ENCODE measurements at regions not wholly inside any gene's neighbourhood (a gene's known extent, or its start where the extent isn't known, plus 50 kb on each side); places are given as distances from the start of the nearest gene placed in this dataset.

GRCh38 chr5:40376566-40376965 lies 303.1 kb upstream of the PTGER4 start:
- in situ Hi-C loops (cut with HindIII; ENCODE audit: low sequenced_read_pairs) = no loop called here
- DNase-seq (ENCODE audit: low read depth) = no peak
- H3K4me3 ChIP-seq (ENCODE audit: low read depth, low read length) = no peak overlapping the region
- TF ChIP-seq, protein P1, sequence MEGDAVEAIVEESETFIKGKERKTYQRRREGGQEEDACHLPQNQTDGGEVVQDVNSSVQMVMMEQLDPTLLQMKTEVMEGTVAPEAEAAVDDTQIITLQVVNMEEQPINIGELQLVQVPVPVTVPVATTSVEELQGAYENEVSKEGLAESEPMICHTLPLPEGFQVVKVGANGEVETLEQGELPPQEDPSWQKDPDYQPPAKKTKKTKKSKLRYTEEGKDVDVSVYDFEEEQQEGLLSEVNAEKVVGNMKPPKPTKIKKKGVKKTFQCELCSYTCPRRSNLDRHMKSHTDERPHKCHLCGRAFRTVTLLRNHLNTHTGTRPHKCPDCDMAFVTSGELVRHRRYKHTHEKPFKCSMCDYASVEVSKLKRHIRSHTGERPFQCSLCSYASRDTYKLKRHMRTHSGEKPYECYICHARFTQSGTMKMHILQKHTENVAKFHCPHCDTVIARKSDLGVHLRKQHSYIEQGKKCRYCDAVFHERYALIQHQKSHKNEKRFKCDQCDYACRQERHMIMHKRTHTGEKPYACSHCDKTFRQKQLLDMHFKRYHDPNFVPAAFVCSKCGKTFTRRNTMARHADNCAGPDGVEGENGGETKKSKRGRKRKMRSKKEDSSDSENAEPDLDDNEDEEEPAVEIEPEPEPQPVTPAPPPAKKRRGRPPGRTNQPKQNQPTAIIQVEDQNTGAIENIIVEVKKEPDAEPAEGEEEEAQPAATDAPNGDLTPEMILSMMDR (IDR thresholded peaks at IDR 0.05; ENCODE audit: low read depth, low read length, missing control alignments) = no peak

DNA sequence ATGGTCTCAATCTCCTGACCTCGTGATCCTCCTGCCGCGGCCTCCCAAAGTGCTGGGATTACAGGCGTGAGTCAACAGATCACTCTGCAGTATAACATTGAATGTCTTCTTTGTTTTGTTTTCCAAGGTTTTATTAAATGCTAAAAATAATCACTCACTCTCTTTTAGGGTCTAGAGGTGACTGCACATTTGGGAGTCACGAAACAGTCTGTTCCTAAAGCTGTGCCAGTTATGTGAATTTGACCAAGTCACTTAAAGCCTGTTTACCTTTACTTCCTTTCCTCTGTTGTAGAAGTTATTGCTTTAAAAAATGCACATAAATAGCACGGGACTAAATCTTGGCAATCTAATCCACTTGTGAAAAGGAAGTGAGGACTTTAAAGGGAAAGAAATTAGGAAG lies 304.9 kb upstream of the PTGER4 start:
- TF ChIP-seq, protein P1 (IDR thresholded peaks at IDR 0.05; ENCODE audit: low read depth, low read length, missing control alignments) = no peak
- in situ Hi-C loops (cut with HindIII; ENCODE audit: low sequenced_read_pairs) = no loop called here
- DNase-seq (ENCODE audit: low read depth) = no peak
- no peak overlapping the region for H3K4me3 ChIP-seq (ENCODE audit: low read depth, low read length)

- in situ Hi-C loops (cut with HindIII; ENCODE audit: low sequenced_read_pairs) = no loop called here
- TF ChIP-seq, protein P1 (IDR thresholded peaks at IDR 0.05; ENCODE audit: low read depth, low read length, missing control alignments) = no peak
- no peak for DNase-seq (ENCODE audit: low read depth)
- no peak overlapping the region for H3K4me3 ChIP-seq (ENCODE audit: low read depth, low read length)
These were observed 311.5 kb upstream of the PTGER4 start for GRCh38 chr5:40368200-40368599.

DNA sequence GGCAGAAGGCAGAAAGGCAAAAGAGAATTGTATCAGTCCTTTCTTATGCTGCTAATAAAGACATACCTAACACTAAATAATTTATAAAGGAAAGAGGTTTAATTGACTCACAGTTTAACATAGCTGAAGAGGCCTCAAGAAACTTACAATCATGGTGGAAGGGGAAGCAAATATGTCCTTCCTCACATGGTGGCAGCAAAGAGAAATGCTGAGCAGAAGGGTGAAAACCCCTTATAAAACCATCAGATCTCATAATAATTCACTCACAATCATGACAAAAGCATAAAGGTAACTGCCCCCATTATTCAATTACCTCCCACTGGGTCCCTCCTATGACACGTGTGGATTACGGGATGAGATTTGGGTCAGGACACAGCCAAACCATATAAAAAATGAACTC lies 312.5 kb upstream of the PTGER4 start:
- H3K4me3 ChIP-seq (ENCODE audit: low read depth, low read length) = no peak overlapping the region
- in situ Hi-C loops (cut with HindIII; ENCODE audit: low sequenced_read_pairs) = no loop called here
- DNase-seq (ENCODE audit: low read depth) = no peak
- TF ChIP-seq, protein P1 (IDR thresholded peaks at IDR 0.05; ENCODE audit: low read depth, low read length, missing control alignments) = no peak

DNA sequence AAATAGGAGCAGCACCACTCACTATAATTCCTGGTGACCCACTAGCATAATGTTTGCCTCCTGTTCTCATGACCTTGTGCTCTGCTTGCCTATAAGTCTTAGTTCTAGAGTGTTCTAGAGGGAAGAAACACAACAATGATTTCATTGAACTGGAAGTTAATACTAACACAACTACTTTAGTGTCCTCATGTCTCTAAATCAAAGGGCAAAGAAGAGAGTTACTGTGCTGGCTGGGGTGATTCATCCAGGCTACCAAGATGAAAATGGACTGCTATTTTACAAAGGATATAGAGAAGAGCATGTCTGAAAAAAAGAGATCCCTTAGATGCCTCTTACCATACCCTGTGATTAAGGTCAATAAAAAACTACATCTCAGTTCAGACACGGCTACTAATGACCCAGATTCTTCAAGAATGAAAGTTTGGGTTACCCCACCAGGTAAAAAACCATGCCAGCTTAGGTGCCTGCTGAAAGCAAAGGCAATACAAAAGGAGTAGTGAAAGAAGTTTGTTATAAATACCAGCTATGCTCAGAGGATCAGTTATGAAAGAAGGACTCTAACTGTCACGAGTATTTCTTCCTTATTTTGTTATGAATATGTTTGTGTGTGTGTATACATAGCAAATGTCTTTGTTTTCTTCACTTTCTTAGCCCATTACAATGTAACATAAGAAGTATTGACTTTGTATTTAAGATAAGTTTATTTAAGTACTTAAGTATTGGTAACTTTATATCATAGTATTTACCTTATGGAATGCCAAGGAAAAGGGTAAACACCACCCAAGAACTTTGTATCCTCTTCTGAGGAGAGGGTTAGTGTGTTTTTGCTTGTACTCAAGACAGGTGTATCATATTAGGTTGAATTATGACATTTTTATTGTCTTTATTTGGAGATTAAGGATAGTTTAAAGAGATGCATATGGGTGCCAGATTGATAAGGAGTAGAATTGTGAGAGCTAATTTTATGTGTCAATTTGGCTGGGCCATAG lies 314.1 kb upstream of the PTGER4 start:
- TF ChIP-seq, protein P1 (IDR thresholded peaks at IDR 0.05; ENCODE audit: low read depth, low read length, missing control alignments) = no peak
- no peak overlapping the region for H3K4me3 ChIP-seq (ENCODE audit: low read depth, low read length)
- no peak for DNase-seq (ENCODE audit: low read depth)
- in situ Hi-C loops (cut with HindIII; ENCODE audit: low sequenced_read_pairs) = no loop called here

- no peak for DNase-seq (ENCODE audit: low read depth)
- no peak overlapping the region for H3K4me3 ChIP-seq (ENCODE audit: low read depth, low read length)
- TF ChIP-seq, protein P1 (IDR thresholded peaks at IDR 0.05; ENCODE audit: low read depth, low read length, missing control alignments) = no peak
- in situ Hi-C loops (cut with HindIII; ENCODE audit: low sequenced_read_pairs) = no loop called here
These were observed 315.3 kb upstream of the PTGER4 start for GRCh38 chr5:40364441-40364840.

All from astrocyte of the cerebellum (primary cell).